ENCODE measurements at regions not wholly inside any gene's neighbourhood (a gene's known extent, or its start where the extent isn't known, plus 50 kb on each side); places are given as distances from the start of the nearest gene placed in this dataset.

DNA sequence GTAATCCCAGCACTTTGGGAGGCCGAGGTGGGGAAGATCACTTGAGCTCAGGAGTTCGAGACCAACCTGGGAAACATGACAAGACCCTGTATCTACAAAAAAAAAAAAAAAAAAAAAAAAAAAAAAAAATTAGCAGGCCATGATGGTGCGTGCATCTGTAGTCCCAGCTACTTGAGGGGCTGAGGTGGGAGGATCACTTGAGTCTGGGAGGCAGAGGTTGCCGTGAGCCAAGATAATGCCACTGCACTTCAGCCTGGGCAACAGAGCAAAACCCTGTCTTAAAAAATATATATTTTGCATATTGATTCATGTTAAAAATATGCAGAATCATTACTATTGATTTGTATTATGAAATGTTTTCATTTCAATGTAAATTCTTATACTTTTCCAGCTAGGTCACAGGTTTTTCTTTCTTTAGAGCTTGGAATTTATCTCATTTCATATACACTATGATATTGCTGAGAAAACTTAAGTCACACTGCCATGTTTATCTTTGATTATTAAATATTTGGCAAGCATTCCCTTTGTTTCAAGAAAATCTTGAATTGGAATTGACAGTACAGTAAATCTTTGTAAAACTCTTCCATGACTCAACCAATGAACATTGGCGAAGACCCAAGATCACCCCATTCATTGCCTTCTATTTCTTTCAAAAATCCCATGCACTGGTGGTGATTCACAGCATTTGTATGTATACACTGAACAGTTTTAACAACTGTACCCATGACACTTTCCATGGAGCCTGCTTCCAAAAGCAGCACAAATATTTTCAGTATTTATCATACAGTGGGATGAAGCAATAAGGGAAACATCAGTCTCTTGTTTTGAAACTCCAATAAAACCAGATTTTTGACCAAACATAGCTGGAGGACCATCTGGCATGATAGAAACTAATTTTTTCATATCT is 83.5 kb upstream of the TNRC6A start:
- Histone ChIP-seq H3K9me3 (ENCODE audit: control insufficient read depth in 2 of 3, insufficient read depth in 1 of 3, low read length in 3 of 3) (no peaks in the 10 kb centered on the region), H3K27me3 (ENCODE audit: control insufficient read depth, insufficient read depth, low read length) (no peaks in the 10 kb centered on the region), H3K9ac (ENCODE audit: low read length in 3 of 3) (no peak overlapping the region), H3K4me1 (ENCODE audit: control insufficient read depth in 2 of 3, insufficient read depth in 2 of 3, low read depth in 1 of 3, low read length in 3 of 3) (no peaks in the 10 kb centered on the region), H3K36me3 (ENCODE audit: control insufficient read depth in 2 of 3, insufficient read depth in 3 of 3, low read length in 3 of 3) (no peaks in the 10 kb centered on the region), H3K4me3 (ENCODE audit: low read length in 3 of 3) (no peak overlapping the region), H3K27ac (ENCODE audit: low read depth in 2 of 2, low read length in 2 of 2) (no peak overlapping the region)
- DNase-seq (no peak), FAIRE-seq (no peak)
- intact Hi-C loops (cut with DNase I): no loop called here
- TF ChIP-seq, protein P1, sequence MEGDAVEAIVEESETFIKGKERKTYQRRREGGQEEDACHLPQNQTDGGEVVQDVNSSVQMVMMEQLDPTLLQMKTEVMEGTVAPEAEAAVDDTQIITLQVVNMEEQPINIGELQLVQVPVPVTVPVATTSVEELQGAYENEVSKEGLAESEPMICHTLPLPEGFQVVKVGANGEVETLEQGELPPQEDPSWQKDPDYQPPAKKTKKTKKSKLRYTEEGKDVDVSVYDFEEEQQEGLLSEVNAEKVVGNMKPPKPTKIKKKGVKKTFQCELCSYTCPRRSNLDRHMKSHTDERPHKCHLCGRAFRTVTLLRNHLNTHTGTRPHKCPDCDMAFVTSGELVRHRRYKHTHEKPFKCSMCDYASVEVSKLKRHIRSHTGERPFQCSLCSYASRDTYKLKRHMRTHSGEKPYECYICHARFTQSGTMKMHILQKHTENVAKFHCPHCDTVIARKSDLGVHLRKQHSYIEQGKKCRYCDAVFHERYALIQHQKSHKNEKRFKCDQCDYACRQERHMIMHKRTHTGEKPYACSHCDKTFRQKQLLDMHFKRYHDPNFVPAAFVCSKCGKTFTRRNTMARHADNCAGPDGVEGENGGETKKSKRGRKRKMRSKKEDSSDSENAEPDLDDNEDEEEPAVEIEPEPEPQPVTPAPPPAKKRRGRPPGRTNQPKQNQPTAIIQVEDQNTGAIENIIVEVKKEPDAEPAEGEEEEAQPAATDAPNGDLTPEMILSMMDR (IDR thresholded peaks at IDR 0.05; ENCODE audit: borderline replicate concordance, extremely low read depth, insufficient read depth): no peak

DNA sequence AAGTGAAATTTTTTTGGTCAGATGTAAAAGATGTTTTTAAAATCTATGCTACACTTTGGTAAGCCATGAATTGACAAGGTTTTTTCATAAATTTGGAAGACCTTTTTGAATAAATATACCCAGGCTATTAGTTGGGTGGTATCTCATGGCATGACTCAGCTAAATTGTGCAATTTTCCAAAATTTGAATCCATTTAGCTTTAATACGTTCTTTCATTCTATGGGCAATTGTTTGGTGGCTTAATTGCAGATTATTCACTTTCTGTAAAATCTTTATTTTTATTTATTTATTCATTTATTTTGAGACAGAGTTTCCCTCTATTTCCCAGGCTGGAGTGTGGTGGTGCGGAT is 82.8 kb upstream of the TNRC6A start:
- Histone ChIP-seq H3K4me1 (ENCODE audit: control insufficient read depth in 2 of 3, insufficient read depth in 2 of 3, low read depth in 1 of 3, low read length in 3 of 3) (no peaks in the 10 kb centered on the region), H3K27ac (ENCODE audit: low read depth in 2 of 2, low read length in 2 of 2) (no peak overlapping the region), H3K9me3 (ENCODE audit: control insufficient read depth in 2 of 3, insufficient read depth in 1 of 3, low read length in 3 of 3) (no peaks in the 10 kb centered on the region), H3K36me3 (ENCODE audit: control insufficient read depth in 2 of 3, insufficient read depth in 3 of 3, low read length in 3 of 3) (no peaks in the 10 kb centered on the region), H3K27me3 (ENCODE audit: control insufficient read depth, insufficient read depth, low read length) (no peaks in the 10 kb centered on the region), H3K4me3 (ENCODE audit: low read length in 3 of 3) (no peak overlapping the region), H3K9ac (ENCODE audit: low read length in 3 of 3) (no peak overlapping the region)
- DNase-seq: no peak
- TF ChIP-seq, protein P1 (IDR thresholded peaks at IDR 0.05; ENCODE audit: borderline replicate concordance, extremely low read depth, insufficient read depth): no peak
- intact Hi-C loops (cut with DNase I): no loop called here
- no peak for FAIRE-seq

DNA sequence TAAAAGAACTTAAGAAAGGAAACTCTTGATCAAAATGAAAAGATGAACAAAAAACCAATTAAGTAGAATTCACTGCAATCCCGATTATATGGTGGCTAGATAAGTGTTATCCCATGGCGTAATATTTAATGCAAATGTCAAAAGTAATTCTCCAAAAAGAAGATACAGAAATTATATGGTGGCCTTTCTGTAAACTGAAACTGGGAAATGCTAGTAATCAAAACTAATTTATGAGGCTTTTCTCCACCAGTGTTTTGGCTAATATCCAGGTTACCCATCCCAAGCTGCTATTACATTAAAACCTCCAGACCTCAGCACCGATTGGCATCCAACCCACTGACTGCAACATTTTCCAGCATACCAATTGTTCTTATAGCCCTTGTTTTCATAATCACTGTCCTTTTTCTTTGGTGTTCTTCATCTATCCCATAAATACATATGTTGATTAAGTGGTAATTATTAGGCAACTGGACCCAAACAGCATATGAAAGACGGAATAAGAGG is 77.2 kb upstream of the TNRC6A start:
- no peak overlapping the region for H3K4me3 ChIP-seq (ENCODE audit: low read length in 3 of 3)
- DNase-seq (no peak), FAIRE-seq (no peak)
- TF ChIP-seq, protein P1 (IDR thresholded peaks at IDR 0.05; ENCODE audit: borderline replicate concordance, extremely low read depth, insufficient read depth): no peak
- no peaks in the 10 kb centered on the region for H3K36me3 ChIP-seq (ENCODE audit: control insufficient read depth in 2 of 3, insufficient read depth in 3 of 3, low read length in 3 of 3)
- intact Hi-C loops (cut with DNase I): no loop called here
- H3K4me1 ChIP-seq (ENCODE audit: control insufficient read depth in 2 of 3, insufficient read depth in 2 of 3, low read depth in 1 of 3, low read length in 3 of 3): no peaks in the 10 kb centered on the region
- no peak overlapping the region for H3K27ac ChIP-seq (ENCODE audit: low read depth in 2 of 2, low read length in 2 of 2)
- H3K9me3 ChIP-seq (ENCODE audit: control insufficient read depth in 2 of 3, insufficient read depth in 1 of 3, low read length in 3 of 3): no peaks in the 10 kb centered on the region
- no peak overlapping the region for H3K9ac ChIP-seq (ENCODE audit: low read length in 3 of 3)
- H3K27me3 ChIP-seq (ENCODE audit: control insufficient read depth, insufficient read depth, low read length): no peaks in the 10 kb centered on the region
